GM23338 (cell line): ENCODE measurements at regions not wholly inside any gene's neighbourhood (a gene's known extent, or its start where the extent isn't known, plus 50 kb on each side); places are given as distances from the start of the nearest gene placed in this dataset.

Source experiments
- ATAC-seq: fragments of 200-7000 bp; cut with Tn5 transposase; 3 replicates; pipeline ENCODE4 v1.9.1; 2020
- DNase-seq: peaks from one replicate; pipeline ENCODE4 v3.0.0-alpha.2; 2015; ENCODE audit warnings: low spot score
- H2AFZ ChIP-seq: fragments of 200-600 bp; sonication (generic); 2 replicates; pipeline ENCODE4 v1.8.0; 2016; ENCODE audit warnings: antibody characterized with exemption, mild to moderate bottlenecking, moderate library complexity
- H3F3A ChIP-seq: fragments of 200-600 bp; sonication (generic); replicated peaks from 2 replicates; pipeline ENCODE4 v1.8.0; 2017; ENCODE audit warnings: antibody characterized with exemption, mixed run types, low read depth
- H3K27ac ChIP-seq: fragments of 200-600 bp; sonication (generic); 2 replicates; pipeline ENCODE4 v1.6.1; 2016; ENCODE audit warnings: low read depth
- H3K27me3 ChIP-seq: fragments of 200-600 bp; sonication (generic); 2 replicates; pipeline ENCODE4 v1.8.0; 2016; ENCODE audit warnings: mild to moderate bottlenecking, mixed run types, moderate library complexity; ENCODE audit not compliant: insufficient read depth
- H3K36me3 ChIP-seq: fragments of 200-600 bp; sonication (generic); 2 replicates; pipeline ENCODE4 v1.8.0; 2016; ENCODE audit warnings: mild to moderate bottlenecking; ENCODE audit not compliant: insufficient read depth
- H3K4me1 ChIP-seq: fragments of 200-600 bp; sonication (generic); 2 replicates; pipeline ENCODE4 v1.8.0; 2016; ENCODE audit warnings: mild to moderate bottlenecking, moderate library complexity; ENCODE audit not compliant: insufficient read depth
- H3K4me2 ChIP-seq: fragments of 200-600 bp; sonication (generic); 2 replicates; pipeline ENCODE4 v1.7.1; 2017; ENCODE audit warnings: mixed run types
- H3K4me3 ChIP-seq: fragments of 200-600 bp; sonication (generic); 2 replicates; pipeline ENCODE4 v1.6.1; 2016; ENCODE audit warnings: mixed run types
- H3K79me2 ChIP-seq: fragments of 200-600 bp; sonication (generic); replicated peaks from 2 replicates; pipeline ENCODE4 v1.8.0; 2017; ENCODE audit warnings: mild to moderate bottlenecking; ENCODE audit not compliant: insufficient read depth
- H3K9me2 ChIP-seq: fragments of 200-600 bp; sonication (generic); 2 replicates; pipeline ENCODE4 v1.8.0; 2017; ENCODE audit not compliant: insufficient read depth
- H4K20me1 ChIP-seq: fragments of 200-600 bp; sonication (generic); replicated peaks from 2 replicates; pipeline ENCODE4 v1.8.0; 2017; ENCODE audit warnings: mild to moderate bottlenecking; ENCODE audit not compliant: insufficient read depth
- H3K27ac Mint-ChIP-seq: 2 replicates; pipeline ENCODE4 v1.8.0; 2020; ENCODE audit warnings: inconsistent platforms, mild to moderate bottlenecking, moderate library complexity, mixed read lengths
- H3K27me3 Mint-ChIP-seq: 3 replicates; pipeline ENCODE4 v1.8.0; 2022; ENCODE audit warnings: low read depth, mild to moderate bottlenecking, moderate library complexity, mixed read lengths, inconsistent platforms; ENCODE audit not compliant: insufficient read depth, poor library complexity
- H3K36me3 Mint-ChIP-seq: 3 replicates; pipeline ENCODE4 v1.8.0; 2021; ENCODE audit warnings: low read depth, mild to moderate bottlenecking, inconsistent platforms, moderate library complexity, mixed read lengths
- H3K4me1 Mint-ChIP-seq: 3 replicates; pipeline ENCODE4 v1.8.0; 2020; ENCODE audit warnings: mild to moderate bottlenecking, inconsistent platforms, mixed read lengths
- H3K4me3 Mint-ChIP-seq: 3 replicates; pipeline ENCODE4 v1.8.0; 2021; ENCODE audit warnings: moderate library complexity, mild to moderate bottlenecking, inconsistent platforms, mixed read lengths
- H3K9me3 Mint-ChIP-seq: 3 replicates; pipeline ENCODE4 v1.8.0; 2020; ENCODE audit warnings: moderate library complexity, mild to moderate bottlenecking, inconsistent platforms, mixed read lengths
- CREB1 ChIP-seq: fragments of 250-450 bp; sonication (Bioruptor Pico); IDR thresholded peaks from 2 replicates; pipeline ENCODE4 v1.5.0; 2020; ENCODE audit warnings: low read depth, mild to moderate bottlenecking, moderate library complexity
- CTCF ChIP-seq, 2 experiments: fragments of 200-600 bp in 1 of 2; sonication (generic) in 1 of 2; conservative IDR thresholded peaks; 2 replicates each; pipeline versions ENCODE4 v1.5.1 to v1.6.1; 2016 to 2017; ENCODE audit warnings: antibody characterized with exemption in 2 of 2, low read depth in 2 of 2, mild to moderate bottlenecking in 2 of 2, moderate library complexity in 1 of 2
- ETS1 ChIP-seq: IDR thresholded peaks from 2 replicates; pipeline ENCODE4 v1.6.1; 2016; ENCODE audit warnings: antibody characterized with exemption
- EZH2 ChIP-seq: fragments of 200-600 bp; sonication (generic); IDR thresholded peaks from one replicate; pipeline ENCODE4 v1.8.0; 2017; ENCODE audit warnings: antibody characterized with exemption, mild to moderate bottlenecking, low read depth; ENCODE audit not compliant: unreplicated experiment
- EZH2phosphoT487 ChIP-seq: fragments of 200-600 bp; sonication (generic); IDR thresholded peaks from one replicate; pipeline ENCODE4 v1.8.1; 2018; ENCODE audit warnings: antibody characterized with exemption; ENCODE audit not compliant: unreplicated experiment
- JUNB ChIP-seq: IDR thresholded peaks from one replicate; pipeline ENCODE4 v1.6.1; 2016; ENCODE audit warnings: antibody characterized with exemption; ENCODE audit not compliant: unreplicated experiment
- NANOG ChIP-seq: IDR thresholded peaks from 2 replicates; pipeline ENCODE4 v1.6.1; 2016; ENCODE audit warnings: antibody characterized with exemption, borderline replicate concordance
- POLR2AphosphoS5 ChIP-seq: IDR thresholded peaks from 2 replicates; pipeline ENCODE4 v1.6.1; 2016; ENCODE audit warnings: antibody characterized with exemption, low read depth
- REST ChIP-seq: IDR thresholded peaks from one replicate; pipeline ENCODE4 v1.6.1; 2018; ENCODE audit warnings: antibody characterized with exemption; ENCODE audit not compliant: unreplicated experiment
- STAT1 ChIP-seq: IDR thresholded peaks from one replicate; pipeline ENCODE4 v1.6.1; 2016; ENCODE audit warnings: antibody characterized with exemption; ENCODE audit not compliant: unreplicated experiment
- ZNF114 ChIP-seq: fragments of 250-450 bp; sonication (Bioruptor Pico); IDR thresholded peaks from 2 replicates; pipeline ENCODE4 v1.5.0; 2020; ENCODE audit warnings: mild to moderate bottlenecking, moderate library complexity
- ZNF331 ChIP-seq: fragments of 250-450 bp; sonication (Bioruptor Pico); IDR thresholded peaks from 2 replicates; pipeline ENCODE4 v1.5.0; 2020; ENCODE audit warnings: low read depth, mild to moderate bottlenecking, moderate library complexity
- ZNF462 ChIP-seq: fragments of 250-450 bp; sonication (Bioruptor Pico); IDR thresholded peaks from 2 replicates; pipeline ENCODE4 v1.5.0; 2020; ENCODE audit warnings: mild to moderate bottlenecking, moderate library complexity

- no peak for ATAC-seq
- no peak overlapping the region for H3K27ac Mint-ChIP-seq
Measured at GRCh38 chr2:240209493-240209892, 69.0 kb upstream of the OTOS start.

More at GRCh38 chr2:240209493-240209892, 69.0 kb upstream of the OTOS start:
- Mint-ChIP-seq H3K36me3 (no peaks in the 10 kb centered on the region), H3K27me3 (peaks cover 15% of the 10 kb centered on the region), H3K4me3 (no peak overlapping the region), H3K4me1 (peaks cover 17% of the 10 kb centered on the region), H3K9me3 (peaks cover 14% of the 10 kb centered on the region; the same call in 2 of the 3 replicates)
- Histone ChIP-seq H3K4me2 (no peak overlapping the region), H3K79me2 (no peaks in the 10 kb centered on the region), H3K4me3 (no peak overlapping the region), H4K20me1 (no peaks in the 10 kb centered on the region), H3K4me1 (peaks cover 11% of the 10 kb centered on the region), H3F3A (no peaks in the 10 kb centered on the region), H3K27ac (no peak overlapping the region), H3K27me3 (no peaks in the 10 kb centered on the region), H3K36me3 (no peaks in the 10 kb centered on the region), H2AFZ (no peak overlapping the region), H3K9me2 (no peaks in the 10 kb centered on the region)
- TF ChIP-seq STAT1 (no peak), POLR2AphosphoS5 (no peak), ZNF331 (CRISPR knock-in tag) (no peak), CTCF (conservative IDR thresholded peaks at IDR 0.05; ENCODE audit: low read depth in 2 of 2) (no peak), CREB1 (CRISPR knock-in tag) (no peak), EZH2 (no peak), ZNF462 (CRISPR knock-in tag) (no peak), EZH2phosphoT487 (no peak), ETS1 (no peak), ZNF114 (CRISPR knock-in tag) (no peak), REST (no peak), NANOG (no peak), JUNB (no peak)
- DNase-seq = no peak
